HG02571 (cell line): ENCODE measurements at regions not wholly inside any gene's neighbourhood (a gene's known extent, or its start where the extent isn't known, plus 50 kb on each side); places are given as distances from the start of the nearest gene placed in this dataset.
"Not testable (repeated sequence)": the region's sequence is repeated elsewhere in the genome, so short reads cannot be mapped to it uniquely, and the experiment has no call there.

ENCODE experiments used
- ATAC-seq: cut with Tn5 transposase; IDR thresholded peaks from one replicate; pipeline ENCODE4 v1.9.1; 2021; ENCODE audit warnings: mild to moderate bottlenecking, moderate library complexity; ENCODE audit not compliant: unreplicated experiment

DNA sequence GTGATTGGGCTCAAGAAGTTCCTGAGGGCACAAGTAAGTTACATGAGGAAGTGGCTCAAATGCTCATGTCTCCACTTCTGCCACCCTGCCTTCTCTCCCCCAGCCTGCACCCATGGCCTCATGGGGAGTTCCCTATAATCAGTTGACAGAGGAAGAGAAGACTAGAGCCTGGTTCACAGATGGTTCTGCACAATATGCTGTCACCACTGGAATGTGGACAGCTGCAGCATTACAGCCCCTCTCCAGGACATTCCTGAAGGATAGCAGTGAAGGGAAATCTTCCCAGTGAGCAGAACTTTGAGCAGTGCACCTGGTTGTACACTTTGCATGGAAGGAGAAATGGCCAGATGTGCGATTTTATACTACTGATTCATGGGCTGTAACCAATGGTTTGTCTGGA, 352.3 kb downstream of the C12orf75 start:
- not testable (repeated sequence) for ATAC-seq

DNA sequence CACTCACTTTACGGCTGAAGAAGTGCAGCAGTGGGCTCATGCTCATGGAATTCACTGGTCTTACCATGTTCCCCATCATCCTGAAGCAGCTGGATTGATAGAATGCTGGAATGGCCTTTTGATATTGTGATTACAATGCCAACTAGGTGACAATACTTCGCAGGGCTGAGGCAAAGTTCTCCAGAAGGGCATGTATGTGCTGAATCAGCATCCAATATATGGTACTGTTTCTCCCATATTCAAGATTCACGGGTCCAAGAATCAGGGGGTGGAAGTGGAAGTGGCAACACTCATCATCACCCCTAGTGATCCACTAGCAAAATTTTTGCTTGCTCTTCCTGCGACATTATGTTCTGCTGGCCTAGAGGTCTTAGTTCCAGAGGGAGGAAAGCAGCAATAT, 353.3 kb downstream of the C12orf75 start:
- not testable (repeated sequence) for ATAC-seq

DNA sequence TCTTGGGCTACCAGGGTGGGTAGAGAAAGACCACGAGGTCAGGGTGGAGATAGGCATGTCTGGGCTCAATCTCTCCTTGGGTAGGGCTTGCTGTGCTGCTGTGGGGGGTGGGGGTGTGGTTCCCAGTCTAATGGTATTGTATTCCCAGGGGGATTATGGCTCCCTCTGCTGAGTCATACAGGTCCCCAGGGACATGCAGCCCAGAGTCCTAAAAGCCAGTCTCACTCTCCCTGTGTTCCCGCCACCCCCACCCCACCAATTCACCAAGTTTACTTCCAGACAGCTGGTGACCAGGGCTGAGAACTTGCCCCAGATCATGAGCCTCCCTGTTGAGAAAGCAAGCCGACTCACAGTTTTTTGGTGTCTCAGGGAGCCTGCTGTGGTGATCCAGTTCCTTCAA, 367.6 kb downstream of the C12orf75 start:
- ATAC-seq, result no peak

DNA sequence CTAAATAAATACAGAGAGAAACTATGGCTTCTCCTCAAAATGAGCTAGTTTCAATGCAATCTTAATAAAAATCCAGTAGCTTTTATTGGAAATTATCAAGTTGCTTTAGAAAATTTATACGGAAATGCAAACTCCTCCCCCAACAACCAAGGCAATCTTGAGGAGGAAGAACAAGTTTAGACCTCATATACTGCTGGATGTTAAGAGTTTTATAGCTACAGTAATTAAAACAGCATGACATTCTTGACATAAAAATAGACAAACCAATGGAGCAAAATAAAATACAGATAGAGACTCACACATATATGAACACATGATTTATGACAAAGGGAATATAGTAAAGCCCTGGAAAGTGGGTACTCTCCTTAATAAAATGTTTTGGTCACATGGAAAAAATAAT, 368.7 kb downstream of the C12orf75 start:
- no peak for ATAC-seq

DNA sequence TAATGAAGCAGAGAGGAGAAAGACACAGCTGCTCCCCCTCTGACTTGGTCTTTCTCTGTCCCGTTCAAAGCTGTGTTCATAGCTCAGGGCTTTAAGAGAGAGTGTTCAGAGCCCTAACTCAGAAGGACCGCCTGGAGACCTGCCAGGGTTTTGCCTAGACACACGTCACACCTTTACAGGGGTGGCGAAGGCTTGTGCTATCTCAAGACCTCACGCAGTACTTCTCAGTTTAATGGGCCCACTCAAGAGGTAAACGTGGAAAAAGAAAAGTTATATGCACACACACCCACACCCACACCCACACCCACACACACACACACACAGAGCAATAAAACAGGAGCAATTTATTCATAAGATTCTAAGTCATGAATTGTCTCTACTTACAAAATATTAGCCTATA, 374.3 kb downstream of the C12orf75 start:
- ATAC-seq, result no peak

DNA sequence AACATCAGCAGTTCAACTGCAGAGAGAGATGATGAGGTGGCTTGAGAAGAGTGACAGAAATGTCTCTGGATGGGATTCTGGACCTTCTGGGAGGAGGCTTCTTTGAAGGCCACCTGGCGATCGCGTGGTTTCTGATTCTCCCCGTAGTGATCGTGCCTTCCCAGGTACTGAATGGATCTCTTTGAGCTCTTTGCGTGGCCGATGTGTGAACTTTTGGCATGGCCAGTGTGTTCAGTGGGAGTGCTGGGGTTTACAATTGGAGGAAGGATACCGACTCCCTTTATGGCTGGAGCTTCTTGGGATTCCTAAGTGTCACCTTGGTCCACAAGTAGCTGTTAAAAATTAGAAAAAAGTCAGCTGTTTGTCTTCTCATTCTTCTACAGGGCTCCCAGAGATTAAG, 374.7 kb downstream of the C12orf75 start:
- ATAC-seq, result no peak

DNA sequence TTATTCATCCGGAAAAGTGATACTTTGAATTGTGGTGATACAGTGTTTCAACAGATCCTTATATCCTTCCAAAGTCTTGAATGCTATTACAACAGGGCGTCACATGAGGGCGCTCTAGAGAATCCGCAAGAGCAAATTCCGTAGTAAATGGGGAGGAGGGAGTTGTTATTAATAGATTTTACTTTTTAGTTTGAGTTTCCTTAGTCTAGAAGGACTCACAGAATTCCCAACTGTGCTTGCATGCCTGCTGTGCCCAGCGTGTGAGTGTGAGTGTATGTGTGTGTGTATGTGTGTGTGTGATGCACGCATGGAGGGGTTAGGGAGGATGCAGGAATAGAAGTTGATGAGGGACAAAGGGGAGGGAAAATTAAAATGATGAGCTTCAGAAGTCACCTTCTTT, 375.3 kb downstream of the C12orf75 start:
- ATAC-seq, result no peak

DNA sequence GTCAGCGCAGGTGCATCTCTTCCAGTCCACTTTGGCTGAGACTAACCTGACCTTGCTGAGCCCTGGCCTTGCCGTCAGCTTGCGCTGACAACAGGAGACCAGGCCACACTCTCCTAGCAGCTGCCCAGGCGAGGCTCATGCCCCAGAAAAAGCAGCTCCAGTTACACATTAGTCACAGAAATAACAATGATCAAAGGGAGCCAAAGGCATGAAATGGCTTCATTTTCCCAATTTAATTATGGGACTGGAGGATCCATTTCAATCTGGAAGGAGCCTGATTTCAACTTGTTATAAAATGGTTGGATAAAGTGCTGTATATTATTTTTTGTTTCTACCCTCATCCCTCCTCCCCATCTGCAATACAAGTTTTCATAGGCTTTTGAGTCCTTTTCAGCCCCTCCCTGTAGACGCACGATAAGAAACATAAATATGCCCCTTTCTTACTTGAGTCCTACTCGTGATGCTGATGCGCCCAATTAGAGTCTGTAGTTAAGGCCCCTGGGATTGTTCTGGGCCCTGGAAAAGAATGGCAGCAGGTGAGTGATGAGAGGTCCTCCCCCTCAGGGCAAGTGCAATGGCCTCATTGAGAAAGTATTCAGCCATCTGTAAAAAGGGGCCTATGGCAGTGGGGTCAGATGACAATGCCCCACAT, 376.0 kb downstream of the C12orf75 start:
- ATAC-seq, result no peak

DNA sequence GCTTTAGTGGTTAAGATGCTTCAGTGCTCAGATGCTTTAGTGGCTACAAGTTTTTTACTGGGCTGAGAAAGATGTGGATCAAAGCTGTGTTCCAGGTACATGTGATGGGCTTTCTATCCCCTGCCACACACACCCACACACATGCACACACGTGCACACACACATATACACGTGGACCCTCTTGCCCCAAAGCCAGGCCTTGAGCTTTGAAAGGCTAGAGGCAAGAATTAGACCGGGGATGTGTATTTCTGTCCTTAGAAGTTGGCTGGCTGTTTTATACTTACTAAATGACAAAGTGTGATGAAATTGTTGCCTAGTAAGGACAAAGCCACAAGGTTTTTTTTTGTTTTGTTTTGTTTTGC, 376.5 kb downstream of the C12orf75 start:
- no peak for ATAC-seq

DNA sequence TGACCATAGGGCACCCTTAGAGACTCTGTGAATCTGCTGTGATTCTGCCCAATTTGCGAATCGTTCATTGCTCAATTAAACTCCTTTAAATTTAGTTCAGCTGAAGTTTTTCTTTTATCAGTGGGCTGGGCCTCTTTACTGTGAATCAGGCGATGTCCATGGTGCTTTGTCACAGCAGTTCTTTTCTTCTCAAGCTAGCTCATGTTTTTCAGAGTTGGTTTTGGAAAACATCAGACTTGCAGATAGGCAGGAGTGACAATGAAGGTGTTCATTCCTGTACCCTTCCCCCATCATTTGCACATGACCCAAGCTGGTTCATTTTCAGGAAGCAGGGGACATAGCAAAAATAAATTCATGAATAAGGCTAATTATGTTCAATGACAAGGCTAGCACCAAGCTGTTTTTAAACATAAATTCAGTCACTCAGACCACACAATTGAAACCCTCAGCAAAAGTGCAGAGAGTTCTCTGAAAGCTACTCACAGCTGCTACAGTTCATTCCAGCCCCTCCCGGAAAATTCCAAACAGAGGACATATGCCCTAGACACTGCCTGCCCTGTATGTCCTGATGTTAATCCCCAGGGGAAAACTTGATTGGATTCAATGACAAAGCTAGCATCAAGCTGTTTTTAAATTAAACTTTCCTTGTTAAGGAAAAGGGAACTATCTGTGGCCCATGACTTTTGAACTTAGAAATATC, 383.3 kb downstream of the C12orf75 start:
- ATAC-seq, result no peak

DNA sequence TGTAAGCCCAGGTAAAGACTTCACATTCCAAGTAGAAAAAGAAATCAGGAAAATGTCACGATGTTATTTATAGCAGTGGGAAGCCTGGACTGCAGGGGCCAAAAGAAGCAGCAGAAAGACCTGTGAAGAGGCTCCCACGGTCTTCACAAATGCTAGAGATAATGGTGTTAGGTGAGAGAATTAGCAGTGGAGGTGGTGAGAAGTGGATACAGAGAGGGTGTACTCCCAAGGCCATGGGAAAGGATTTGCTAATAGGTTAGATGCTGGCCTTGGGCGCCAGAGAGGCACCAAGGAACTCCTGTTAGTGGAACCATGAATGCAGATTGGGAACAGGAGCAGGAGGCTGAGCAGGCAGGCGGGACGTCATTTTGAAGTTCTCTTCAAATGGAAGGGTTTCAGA, 386.1 kb downstream of the C12orf75 start:
- ATAC-seq, result no peak

DNA sequence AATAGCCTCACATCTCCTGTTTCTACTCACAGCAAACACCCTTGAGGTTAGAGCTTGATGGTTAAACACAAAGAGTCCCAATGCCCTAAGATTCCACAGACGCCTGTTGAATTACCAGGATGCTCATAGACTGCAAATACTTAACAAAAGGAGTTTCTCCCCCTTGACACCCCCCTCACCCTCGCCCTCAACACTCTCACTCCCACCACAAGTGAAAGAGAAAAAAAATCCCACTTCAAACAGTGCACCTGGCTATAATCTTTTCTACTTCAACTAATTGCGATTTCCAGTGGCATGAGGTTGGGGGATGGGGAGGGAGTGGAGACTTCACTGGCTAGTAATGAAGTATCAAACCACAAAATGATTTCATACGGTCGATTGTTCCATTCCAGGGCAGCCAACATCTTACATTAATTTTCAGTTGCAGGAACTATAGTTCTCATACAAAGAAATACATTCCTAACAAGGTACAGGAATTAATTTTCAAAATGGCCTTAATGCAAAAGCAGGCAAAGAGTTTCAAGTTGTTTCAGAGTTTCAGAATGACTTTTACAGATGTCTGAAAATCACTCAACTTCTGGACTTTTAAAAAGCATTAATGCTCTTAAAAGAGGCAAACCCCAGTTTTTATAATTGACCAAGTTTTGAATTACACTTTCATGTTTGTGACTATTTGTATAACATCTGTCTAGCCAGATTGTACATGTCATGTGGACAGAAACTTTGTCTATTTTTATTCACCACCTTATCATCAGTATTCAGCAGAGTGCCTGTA, 390.7 kb downstream of the C12orf75 start:
- ATAC-seq, result peak; percentile 73

DNA sequence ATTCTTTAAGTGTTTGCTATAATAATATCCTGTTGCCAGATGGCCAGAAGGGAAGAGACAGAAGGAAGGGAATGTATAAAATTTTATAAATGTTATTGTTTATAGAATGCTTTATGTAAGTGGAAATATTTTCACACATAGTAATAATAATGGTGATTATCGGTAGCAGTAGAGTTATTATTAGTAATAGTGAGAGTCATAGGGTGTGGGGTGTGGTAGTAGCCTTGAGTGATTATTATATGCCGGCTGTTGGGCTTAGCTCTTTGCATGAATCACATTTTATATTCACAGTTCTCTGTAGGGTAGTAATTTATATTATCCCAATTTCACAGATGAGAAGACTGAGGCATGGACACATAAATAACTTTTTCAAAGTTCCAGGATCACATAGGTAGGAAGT, 391.4 kb downstream of the C12orf75 start:
- no peak for ATAC-seq

DNA sequence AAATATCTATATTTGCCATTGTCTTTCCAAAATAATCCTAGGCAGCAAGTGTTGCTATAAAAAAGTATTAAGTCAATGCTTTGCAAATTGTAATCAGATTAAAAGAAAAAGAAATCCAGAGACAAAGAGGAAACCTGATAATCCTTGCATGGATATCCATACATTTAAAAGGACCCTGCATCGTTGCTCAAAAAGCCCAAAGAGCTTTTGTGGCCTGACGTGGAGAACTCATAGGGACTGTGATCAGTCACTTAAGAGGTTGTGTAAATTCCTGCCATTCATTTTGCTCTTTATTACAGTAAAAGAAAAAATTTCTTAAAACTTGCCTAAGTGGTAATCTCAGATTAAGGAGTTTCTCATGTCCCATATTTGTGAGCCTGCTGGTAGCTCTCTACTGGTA, 392.6 kb downstream of the C12orf75 start:
- no peak for ATAC-seq

DNA sequence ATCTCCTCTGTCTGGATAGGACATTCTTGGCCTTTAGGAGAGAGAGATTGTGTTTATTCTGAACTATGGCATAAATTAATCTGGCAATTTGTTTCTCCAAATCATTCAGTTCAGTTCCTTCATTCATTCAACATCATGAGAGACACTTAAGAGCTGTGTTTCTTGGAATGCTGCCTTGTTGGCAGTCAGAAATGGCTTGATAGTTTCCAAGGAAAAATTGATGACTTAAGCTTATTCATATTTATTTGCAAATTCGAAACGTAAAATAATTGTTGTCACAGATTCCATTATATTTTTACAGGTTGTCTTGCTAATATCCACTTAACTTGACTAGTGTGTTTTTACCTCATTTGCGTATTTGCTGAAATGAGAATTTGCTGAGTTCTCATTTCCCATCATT, 393.0 kb downstream of the C12orf75 start:
- ATAC-seq, result no peak

DNA sequence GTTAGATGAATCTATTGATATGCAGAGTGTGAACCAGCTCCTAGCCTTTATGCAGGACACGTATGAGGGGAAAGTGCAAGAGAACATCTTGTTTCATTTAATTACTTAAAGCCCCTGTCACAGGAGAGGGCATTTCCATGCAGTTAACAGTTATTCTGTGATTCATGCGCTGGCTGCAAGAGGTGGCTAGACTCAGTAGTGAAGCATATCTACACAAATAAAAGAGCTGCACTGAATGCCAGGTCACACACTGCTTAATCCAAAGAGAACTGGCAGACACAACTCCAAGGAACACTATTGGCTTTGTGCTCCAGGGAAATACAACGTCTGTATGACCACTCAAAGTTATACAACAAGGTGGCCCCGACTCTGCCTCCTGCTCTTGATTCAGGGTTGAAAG, 394.1 kb downstream of the C12orf75 start:
- no peak for ATAC-seq

DNA sequence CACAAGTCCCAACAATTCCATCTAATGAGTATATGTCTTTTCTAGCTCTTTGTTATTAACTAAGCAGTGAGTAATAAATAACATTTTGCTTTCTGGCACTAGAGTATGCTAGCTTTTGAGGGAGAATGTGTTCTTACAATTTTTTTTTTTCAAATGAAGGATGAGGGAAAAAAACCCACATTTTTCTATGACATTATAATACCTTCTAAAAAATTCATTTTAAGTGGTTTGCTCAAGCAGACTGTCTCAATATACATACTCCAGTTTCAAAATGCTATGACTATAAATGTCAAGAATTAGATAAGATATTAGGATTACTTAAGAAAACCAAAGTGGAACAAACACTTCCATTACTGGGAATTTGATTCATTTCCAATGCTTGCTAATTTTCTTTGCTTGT, 394.6 kb downstream of the C12orf75 start:
- no peak for ATAC-seq

DNA sequence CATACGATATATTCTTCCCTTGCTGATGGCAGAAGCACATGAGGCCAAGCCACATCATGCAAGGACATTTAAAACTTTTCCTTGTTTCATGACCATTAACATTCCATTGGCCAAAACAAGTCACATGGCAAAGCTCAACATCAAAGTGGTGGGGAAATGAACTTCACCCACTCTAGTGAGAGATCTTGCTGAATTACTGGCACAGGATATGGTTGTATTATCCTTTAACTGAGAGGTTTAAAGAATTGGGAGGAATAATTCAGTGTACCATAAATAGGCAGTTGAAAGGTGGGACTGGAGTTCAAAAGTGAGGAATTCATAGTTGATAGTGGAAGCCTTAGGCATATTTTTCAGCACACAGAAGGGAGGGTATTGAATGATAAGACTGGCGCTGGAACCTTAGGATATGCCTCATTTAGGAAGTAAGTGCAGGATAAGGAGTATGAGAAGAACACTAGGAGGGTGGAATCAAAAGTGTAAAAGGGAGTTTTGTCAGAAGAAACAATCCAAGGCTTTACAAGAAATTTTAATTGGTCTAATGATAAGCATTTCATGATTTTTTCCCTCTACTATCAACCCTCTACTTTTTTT, 398.8 kb downstream of the C12orf75 start:
- ATAC-seq, result no peak

DNA sequence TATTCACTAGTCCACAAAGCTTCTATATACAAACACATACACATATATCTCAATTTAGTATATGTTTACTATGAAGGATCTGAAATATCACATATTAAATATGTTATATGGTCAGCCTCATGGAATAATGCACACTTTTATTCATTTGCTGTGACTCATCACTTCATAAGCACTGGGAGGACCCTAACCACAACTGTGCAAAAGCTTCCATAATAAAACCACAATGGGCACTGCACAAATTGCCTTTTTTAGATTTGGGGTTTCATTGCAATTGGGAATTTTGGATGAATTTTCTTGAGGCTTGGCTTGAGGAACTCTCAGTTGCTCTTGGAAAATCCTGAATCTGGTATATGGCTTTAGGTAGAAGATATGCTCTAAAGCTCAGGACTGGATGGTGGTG, 399.4 kb downstream of the C12orf75 start:
- ATAC-seq, result no peak

DNA sequence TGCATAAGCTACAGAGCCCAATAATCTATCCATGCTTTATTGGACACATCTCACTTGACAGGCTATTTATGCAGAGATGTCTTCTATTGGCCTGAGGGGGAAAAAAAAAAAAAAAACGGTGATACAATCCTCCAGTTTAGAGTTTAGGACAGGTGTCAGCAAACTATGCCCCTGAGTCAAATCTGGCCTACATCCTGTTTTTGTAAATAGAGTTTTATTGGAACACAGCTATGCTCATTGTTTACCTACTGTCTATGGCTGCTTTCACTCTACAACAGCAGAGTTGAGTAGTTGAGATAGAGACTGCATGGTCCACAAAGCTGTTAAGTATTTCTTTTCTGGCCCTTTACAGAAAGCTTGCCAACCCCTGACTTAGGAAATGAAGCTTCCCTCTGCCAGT, 403.1 kb downstream of the C12orf75 start:
- ATAC-seq, result no peak

DNA sequence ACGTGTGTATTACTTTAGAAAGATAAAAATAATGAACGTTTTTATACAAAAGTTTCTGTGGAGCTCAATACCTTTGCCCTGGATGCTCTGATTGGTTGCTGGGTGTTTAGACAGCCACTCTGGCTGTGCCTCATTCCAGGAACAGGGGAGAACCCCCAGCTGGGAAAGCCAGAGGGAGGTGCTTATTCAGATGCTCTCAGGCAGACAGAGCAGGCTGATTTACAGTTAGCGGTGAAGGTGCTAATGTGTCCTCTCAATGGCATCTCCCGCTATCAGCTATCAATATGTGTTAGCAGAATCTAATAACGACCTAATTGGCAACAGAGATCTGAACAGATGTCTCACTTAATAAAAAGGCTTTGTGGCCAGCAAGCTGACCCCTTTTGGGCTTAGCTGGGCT, 402.3 kb downstream of the NUAK1 start:
- no peak for ATAC-seq

DNA sequence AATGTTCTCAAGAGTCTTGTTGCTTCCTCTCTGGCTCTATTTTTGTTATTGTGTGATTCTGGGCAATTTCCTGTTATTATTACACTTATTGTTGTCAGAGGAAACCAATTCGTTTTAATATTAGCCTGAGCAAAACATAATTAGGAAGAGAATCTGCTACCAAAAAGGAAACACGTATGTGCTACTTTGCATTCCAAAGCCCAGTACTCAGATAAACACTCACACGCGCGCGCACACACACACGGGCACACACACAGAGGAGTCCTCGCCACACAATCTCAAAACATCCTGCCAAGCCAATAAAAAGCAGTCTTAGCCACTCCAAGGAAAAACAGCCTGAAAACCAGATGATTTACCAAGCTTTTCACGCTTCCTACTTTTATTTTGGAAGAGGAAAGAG, 400.7 kb downstream of the NUAK1 start:
- no peak for ATAC-seq
